K562 (cell line): ENCODE measurements at regions not wholly inside any gene's neighbourhood (a gene's known extent, or its start where the extent isn't known, plus 50 kb on each side); places are given as distances from the start of the nearest gene placed in this dataset.

Experiments used
- ATAC-seq: fragments of 200-7000 bp; cut with Tn5 transposase; 3 replicates; pipeline ENCODE4 v1.9.1; 2020; ENCODE audit warnings: moderate library complexity
- BruUV-seq: library from RNA; stranded (reverse); fragments of 400-500 nt; replicated peaks from 2 replicates; lab custom pipeline; 2021; lab: Mats Ljungman, UMichigan
- CTCF ChIA-PET: fragments of 300-600 bp; formaldehyde crosslinking; extraction: SDS; loops from one replicate; lab custom pipeline; 2021; ENCODE audit warnings: low intra/inter-chr PET ratio; lab: Yijun Ruan, JAX
- POLR2A ChIA-PET: fragments of 300-600, 350-650 bp; sonication (Branson Sonifier 250); formaldehyde crosslinking; extraction: SDS; loops from one replicate; lab custom pipeline; 2021; ENCODE audit warnings: antibody characterized with exemption, inconsistent platforms; lab: Yijun Ruan, JAX
- DNase-seq, 4 experiments: peaks; one replicate each; pipeline versions ENCODE4 v3.0.0 to v3.0.0-alpha.2; 2011 to 2018; ENCODE audit warnings: low spot score in 3 of 4, mixed read lengths in 3 of 4; ENCODE audit errors: extremely low read depth in 1 of 4
- FAIRE-seq: peaks from 2 replicates; lab custom pipeline; 2011; peaks lifted over from hg19 to GRCh38; lab: Jason Lieb, UNC
- H2AFZ ChIP-seq: 2 replicates; pipeline ENCODE4 v1.6.0; 2011; ENCODE audit warnings: low read depth, low read length, control low read depth, inconsistent platforms
- H3K27ac ChIP-seq: fragments of 200-600 bp; 3 replicates; pipeline ENCODE4 v1.8.0; 2011; ENCODE audit warnings: low read depth, mild to moderate bottlenecking, control low read depth, inconsistent platforms, low read length, moderate library complexity, mixed read lengths; ENCODE audit errors: extremely low read depth
- H3K27me3 ChIP-seq, 2 experiments: fragments of 300-600 bp in 1 of 2; 2 replicates in 1 of 2; 3 replicates in 1 of 2; pipeline versions ENCODE4 v1.6.0 to v1.8.0; 2011; ENCODE audit warnings: inconsistent platforms in 2 of 2, low read length in 2 of 2, mild to moderate bottlenecking in 1 of 2, mixed read lengths in 1 of 2, moderate library complexity in 1 of 2; ENCODE audit not compliant: control insufficient read depth in 2 of 2, insufficient read depth in 2 of 2
- H3K36me3 ChIP-seq: fragments of 300-600 bp; 3 replicates; pipeline ENCODE4 v1.8.0; 2011; ENCODE audit warnings: mild to moderate bottlenecking, low read length, inconsistent platforms; ENCODE audit not compliant: control insufficient read depth, insufficient read depth
- H3K4me1 ChIP-seq, 2 experiments: fragments of 200-600 bp in 1 of 2; replicated peaks in 1 of 2; 2 replicates in 1 of 2; 3 replicates in 1 of 2; pipeline versions ENCODE4 v1.5.1 to v1.8.0; 2011; ENCODE audit warnings: inconsistent platforms in 2 of 2, low read length in 2 of 2, mild to moderate bottlenecking in 1 of 2, mixed read lengths in 1 of 2, moderate library complexity in 1 of 2; ENCODE audit not compliant: control insufficient read depth in 2 of 2, insufficient read depth in 2 of 2
- H3K4me2 ChIP-seq: 2 replicates; pipeline ENCODE4 v1.6.1; 2011; ENCODE audit warnings: low read length, control low read depth, inconsistent platforms, mixed read lengths; ENCODE audit not compliant: insufficient read depth
- H3K4me3 ChIP-seq: fragments of 200-600 bp; sonication (generic), shearing (Covaris generic); 2 replicates; pipeline ENCODE4 v1.5.1; 2016; ENCODE audit warnings: control low read depth, inconsistent platforms
- H3K79me2 ChIP-seq: fragments of 200-600 bp; 3 replicates; pipeline ENCODE4 v1.8.0; 2011; ENCODE audit warnings: low read length, inconsistent platforms; ENCODE audit not compliant: control insufficient read depth, insufficient read depth
- H3K9ac ChIP-seq, 2 experiments: 2 replicates each; pipeline versions ENCODE4 v1.6.0 to v1.6.1; 2011; ENCODE audit warnings: low read depth in 2 of 2, low read length in 2 of 2, control low read depth in 1 of 2, inconsistent platforms in 1 of 2, mild to moderate bottlenecking in 1 of 2, mixed read lengths in 1 of 2; ENCODE audit not compliant: insufficient read depth in 1 of 2
- H3K9me1 ChIP-seq: one replicate; pipeline ENCODE4 v1.6.0; 2011; ENCODE audit warnings: inconsistent platforms, mild to moderate bottlenecking, low read length, moderate library complexity; ENCODE audit not compliant: control insufficient read depth, insufficient read depth
- H3K9me3 ChIP-seq: replicated peaks from 2 replicates; pipeline ENCODE4 v1.5.1; 2011; ENCODE audit warnings: low read depth, low read length, inconsistent platforms; ENCODE audit not compliant: control insufficient read depth, insufficient read depth
- H4K20me1 ChIP-seq: replicated peaks from 2 replicates; pipeline ENCODE4 v1.6.1; 2011; ENCODE audit warnings: low read length, inconsistent platforms, mixed read lengths; ENCODE audit not compliant: control insufficient read depth, insufficient read depth
- CLOCK ChIP-seq: fragments of 250-450 bp; sonication (Bioruptor Pico); IDR thresholded peaks from 2 replicates; pipeline ENCODE4 v1.4.0; 2020; ENCODE audit warnings: mild to moderate bottlenecking, moderate library complexity, borderline replicate concordance
- ILK ChIP-seq: fragments of 450-650 bp; IDR thresholded peaks from 2 replicates; pipeline ENCODE4 v1.6.1; 2016; ENCODE audit warnings: missing genetic modification characterization, low read depth, mild to moderate bottlenecking, missing compliant biosample characterization, moderate library complexity, borderline replicate concordance
- MEIS2 ChIP-seq: fragments of 450-650 bp; IDR thresholded peaks from 2 replicates; pipeline ENCODE4 v1.6.1; 2014; ENCODE audit warnings: mild to moderate bottlenecking; ENCODE audit not compliant: partially characterized antibody
- MTA3 ChIP-seq: fragments of 450-650 bp; formaldehyde crosslinking; IDR thresholded peaks from 2 replicates; pipeline ENCODE4 v1.6.1; 2017; ENCODE audit warnings: mild to moderate bottlenecking, borderline replicate concordance
- REST ChIP-seq, 2 experiments: fragments of 450-650 bp; formaldehyde crosslinking in 1 of 2; IDR thresholded peaks; 2 replicates each; pipeline versions ENCODE4 v1.4.0 to v1.6.1; 2014 to 2020; ENCODE audit warnings: mild to moderate bottlenecking in 2 of 2, borderline replicate concordance in 1 of 2, low read depth in 1 of 2
- ZFPM2 ChIP-seq: fragments of 250-450 bp; sonication (Bioruptor Pico); IDR thresholded peaks from 2 replicates; pipeline ENCODE4 v1.5.1; 2022; ENCODE audit warnings: mild to moderate bottlenecking
- ZNF445 ChIP-seq: fragments of 250-450 bp; sonication (Bioruptor Pico); IDR thresholded peaks from 2 replicates; pipeline ENCODE4 v1.4.0; 2020; ENCODE audit warnings: low read depth, mild to moderate bottlenecking, moderate library complexity
- ZNF655 ChIP-seq: fragments of 250-450 bp; sonication (Bioruptor Pico); IDR thresholded peaks from 2 replicates; pipeline ENCODE4 v1.5.0; 2021
- WGBS: fragments of 100-300 bp; shearing (Covaris generic); methylation state at CpG from one replicate; pipeline ENCODE4 v1.1.6; 2016; ENCODE audit warnings: low coverage, mixed read lengths; ENCODE audit not compliant: insufficient coverage; ENCODE audit errors: missing lambda C conversion rate; 5-methylcytosine and 5-hydroxymethylcytosine counted together
- in situ Hi-C: fragments of 300-500 bp; cut with MboI; formaldehyde crosslinking; loops from 4 replicates; pipeline ENCODE4 v1.15.0; 2018; ENCODE audit warnings: inconsistent platforms, mixed read lengths
- intact Hi-C: fragments of 100-400 bp; cut with micrococcal nuclease; formaldehyde crosslinking; loops from 2 replicates; pipeline ENCODE4 v1.14.2; 2022

- no peak for ATAC-seq
- TF ChIP-seq ZNF445 (CRISPR knock-in tag) (no peak), ZFPM2 (CRISPR knock-in tag) (no peak), MTA3 (no peak), ZNF655 (CRISPR knock-in tag) (no peak), ILK (tag) (no peak), CLOCK (CRISPR knock-in tag) (no peak), REST (IDR thresholded peaks at IDR 0.05; ENCODE audit: borderline replicate concordance) (no peak), REST (CRISPR knock-in tag; IDR thresholded peaks at IDR 0.05; ENCODE audit: low read depth) (no peak), MEIS2 (no peak)
These were observed 106.6 kb upstream of the CXADR start for GRCh38 chr21:17406202-17406601.

More at GRCh38 chr21:17406202-17406601, 106.6 kb upstream of the CXADR start:
- intact Hi-C loops, result no loop called here
- H3K9ac ChIP-seq, result no peak overlapping the region
- H3K79me2 ChIP-seq, result no peaks in the 10 kb centered on the region
- ChIA-PET CTCF (no interaction called here), POLR2A (interaction anchor here (0.6 kb wide), 1 partner anchor 350 kb away, joined by 3 read pairs; no protein-coding TSS in a partner anchor)
- H3K9me1 ChIP-seq, result no peaks in the 10 kb centered on the region
- no peak overlapping the region for H3K4me3 ChIP-seq
- WGBS, result 3% methylated on average over 4 of the region's 4 CpGs
- no peak for DNase-seq
- H2AFZ ChIP-seq, result no peak overlapping the region
- H3K36me3 ChIP-seq, result no peaks in the 10 kb centered on the region
- no peaks in the 10 kb centered on the region for H3K27me3 ChIP-seq
- H3K4me2 ChIP-seq, result no peak overlapping the region
- no peaks in the 10 kb centered on the region for H3K4me1 ChIP-seq
- BruUV-seq, result no TSS peak
- no peaks in the 10 kb centered on the region for H4K20me1 ChIP-seq
- no peaks in the 10 kb centered on the region for H3K9me3 ChIP-seq
- in situ Hi-C loops, result no loop called here
- H3K27ac ChIP-seq, result no peak overlapping the region
- no peak for FAIRE-seq
